K562 (cell line): ENCODE measurements at regions not wholly inside any gene's neighbourhood (a gene's known extent, or its start where the extent isn't known, plus 50 kb on each side); places are given as distances from the start of the nearest gene placed in this dataset.

ENCODE experiments used
- ATAC-seq: fragments of 200-7000 bp; cut with Tn5 transposase; 3 replicates; pipeline ENCODE4 v1.9.1; 2020; ENCODE audit warnings: moderate library complexity
- BruUV-seq: library from RNA; stranded (reverse); fragments of 400-500 nt; replicated peaks from 2 replicates; lab custom pipeline; 2021; lab: Mats Ljungman, UMichigan
- CTCF ChIA-PET: fragments of 300-600 bp; formaldehyde crosslinking; extraction: SDS; loops from one replicate; lab custom pipeline; 2021; ENCODE audit warnings: low intra/inter-chr PET ratio; lab: Yijun Ruan, JAX
- POLR2A ChIA-PET: fragments of 300-600, 350-650 bp; sonication (Branson Sonifier 250); formaldehyde crosslinking; extraction: SDS; loops from one replicate; lab custom pipeline; 2021; ENCODE audit warnings: antibody characterized with exemption, inconsistent platforms; lab: Yijun Ruan, JAX
- DNase-seq, 4 experiments: peaks; one replicate each; pipeline versions ENCODE4 v3.0.0 to v3.0.0-alpha.2; 2011 to 2018; ENCODE audit warnings: low spot score in 3 of 4, mixed read lengths in 3 of 4; ENCODE audit errors: extremely low read depth in 1 of 4
- FAIRE-seq: peaks from 2 replicates; lab custom pipeline; 2011; peaks lifted over from hg19 to GRCh38; lab: Jason Lieb, UNC
- H2AFZ ChIP-seq: 2 replicates; pipeline ENCODE4 v1.6.0; 2011; ENCODE audit warnings: low read depth, low read length, control low read depth, inconsistent platforms
- H3K27ac ChIP-seq: fragments of 200-600 bp; 3 replicates; pipeline ENCODE4 v1.8.0; 2011; ENCODE audit warnings: low read depth, mild to moderate bottlenecking, control low read depth, inconsistent platforms, low read length, moderate library complexity, mixed read lengths; ENCODE audit errors: extremely low read depth
- H3K27me3 ChIP-seq, 2 experiments: fragments of 300-600 bp in 1 of 2; 2 replicates in 1 of 2; 3 replicates in 1 of 2; pipeline versions ENCODE4 v1.6.0 to v1.8.0; 2011; ENCODE audit warnings: inconsistent platforms in 2 of 2, low read length in 2 of 2, mild to moderate bottlenecking in 1 of 2, mixed read lengths in 1 of 2, moderate library complexity in 1 of 2; ENCODE audit not compliant: control insufficient read depth in 2 of 2, insufficient read depth in 2 of 2
- H3K36me3 ChIP-seq: fragments of 300-600 bp; 3 replicates; pipeline ENCODE4 v1.8.0; 2011; ENCODE audit warnings: mild to moderate bottlenecking, low read length, inconsistent platforms; ENCODE audit not compliant: control insufficient read depth, insufficient read depth
- H3K4me1 ChIP-seq, 2 experiments: fragments of 200-600 bp in 1 of 2; replicated peaks in 1 of 2; 2 replicates in 1 of 2; 3 replicates in 1 of 2; pipeline versions ENCODE4 v1.5.1 to v1.8.0; 2011; ENCODE audit warnings: inconsistent platforms in 2 of 2, low read length in 2 of 2, mild to moderate bottlenecking in 1 of 2, mixed read lengths in 1 of 2, moderate library complexity in 1 of 2; ENCODE audit not compliant: control insufficient read depth in 2 of 2, insufficient read depth in 2 of 2
- H3K4me2 ChIP-seq: 2 replicates; pipeline ENCODE4 v1.6.1; 2011; ENCODE audit warnings: low read length, control low read depth, inconsistent platforms, mixed read lengths; ENCODE audit not compliant: insufficient read depth
- H3K4me3 ChIP-seq: fragments of 200-600 bp; sonication (generic), shearing (Covaris generic); 2 replicates; pipeline ENCODE4 v1.5.1; 2016; ENCODE audit warnings: control low read depth, inconsistent platforms
- H3K79me2 ChIP-seq: fragments of 200-600 bp; 3 replicates; pipeline ENCODE4 v1.8.0; 2011; ENCODE audit warnings: low read length, inconsistent platforms; ENCODE audit not compliant: control insufficient read depth, insufficient read depth
- H3K9ac ChIP-seq, 2 experiments: 2 replicates each; pipeline versions ENCODE4 v1.6.0 to v1.6.1; 2011; ENCODE audit warnings: low read depth in 2 of 2, low read length in 2 of 2, control low read depth in 1 of 2, inconsistent platforms in 1 of 2, mild to moderate bottlenecking in 1 of 2, mixed read lengths in 1 of 2; ENCODE audit not compliant: insufficient read depth in 1 of 2
- H3K9me1 ChIP-seq: one replicate; pipeline ENCODE4 v1.6.0; 2011; ENCODE audit warnings: inconsistent platforms, mild to moderate bottlenecking, low read length, moderate library complexity; ENCODE audit not compliant: control insufficient read depth, insufficient read depth
- H3K9me3 ChIP-seq: replicated peaks from 2 replicates; pipeline ENCODE4 v1.5.1; 2011; ENCODE audit warnings: low read depth, low read length, inconsistent platforms; ENCODE audit not compliant: control insufficient read depth, insufficient read depth
- H4K20me1 ChIP-seq: replicated peaks from 2 replicates; pipeline ENCODE4 v1.6.1; 2011; ENCODE audit warnings: low read length, inconsistent platforms, mixed read lengths; ENCODE audit not compliant: control insufficient read depth, insufficient read depth
- ARNT ChIP-seq, 2 experiments: fragments of 450-650 bp; IDR thresholded peaks; 2 replicates each; pipeline ENCODE4 v1.6.1; 2016; ENCODE audit warnings: mild to moderate bottlenecking in 1 of 2
- MAFG ChIP-seq: fragments of 450-650 bp; conservative IDR thresholded peaks from 2 replicates; pipeline ENCODE4 v1.6.1; 2016; ENCODE audit warnings: missing genetic modification characterization, missing compliant biosample characterization
- PCBP2 ChIP-seq: fragments of 200-400 bp; formaldehyde crosslinking; IDR thresholded peaks from 2 replicates; pipeline ENCODE4 v1.6.1; 2018; ENCODE audit warnings: low read length, low read depth, mild to moderate bottlenecking, moderate library complexity; ENCODE audit not compliant: poor library complexity, severe bottlenecking
- PHB2 ChIP-seq: fragments of 450-650 bp; IDR thresholded peaks from 2 replicates; pipeline ENCODE4 v1.6.1; 2017; ENCODE audit warnings: low read depth
- SMC3 ChIP-seq: conservative IDR thresholded peaks from 2 replicates; pipeline ENCODE4 v1.6.1; 2011; ENCODE audit warnings: low read depth, low read length, improper control_type of control experiment; ENCODE audit not compliant: insufficient read depth
- ZNF316 ChIP-seq: fragments of 450-650 bp; IDR thresholded peaks from 2 replicates; pipeline ENCODE4 v1.6.1; 2016
- ZNF561 ChIP-seq: fragments of 450-650 bp; formaldehyde crosslinking; conservative IDR thresholded peaks from 2 replicates; pipeline ENCODE4 v1.4.0; 2020; ENCODE audit warnings: mild to moderate bottlenecking, moderate library complexity
- in situ Hi-C: fragments of 300-500 bp; cut with MboI; formaldehyde crosslinking; loops from 4 replicates; pipeline ENCODE4 v1.15.0; 2018; ENCODE audit warnings: inconsistent platforms, mixed read lengths
- intact Hi-C: fragments of 100-400 bp; cut with micrococcal nuclease; formaldehyde crosslinking; loops from 2 replicates; pipeline ENCODE4 v1.14.2; 2022
- TF ChIP-seq, protein P1 (sequence below), 2 experiments: fragments of 450-650 bp in 1 of 2; IDR thresholded peaks; 2 replicates each; pipeline ENCODE4 v1.6.1; 2011 to 2017; ENCODE audit warnings: low read depth in 2 of 2, antibody characterized with exemption in 1 of 2, borderline replicate concordance in 1 of 2, low read length in 1 of 2, mild to moderate bottlenecking in 1 of 2, mixed read lengths in 1 of 2; ENCODE audit not compliant: control insufficient read depth in 1 of 2
- TF ChIP-seq, protein P2 (sequence below): fragments of 250-450 bp; sonication (Bioruptor Pico); IDR thresholded peaks from 2 replicates; pipeline ENCODE4 v1.4.0; 2020; ENCODE audit warnings: borderline replicate concordance
- TF ChIP-seq, protein P3 (sequence below), 3 experiments: IDR thresholded peaks in 2 of 3; conservative IDR thresholded peaks in 1 of 3; 2 replicates each; pipeline ENCODE4 v1.5.1; 2011 to 2012; ENCODE audit warnings: low read length in 3 of 3, mild to moderate bottlenecking in 3 of 3, control low read depth in 2 of 3, improper control_type of control experiment in 1 of 3, inconsistent platforms in 1 of 3, low read depth in 1 of 3, mixed read lengths in 1 of 3, moderate library complexity in 1 of 3; ENCODE audit not compliant: insufficient read depth in 2 of 3

DNA sequence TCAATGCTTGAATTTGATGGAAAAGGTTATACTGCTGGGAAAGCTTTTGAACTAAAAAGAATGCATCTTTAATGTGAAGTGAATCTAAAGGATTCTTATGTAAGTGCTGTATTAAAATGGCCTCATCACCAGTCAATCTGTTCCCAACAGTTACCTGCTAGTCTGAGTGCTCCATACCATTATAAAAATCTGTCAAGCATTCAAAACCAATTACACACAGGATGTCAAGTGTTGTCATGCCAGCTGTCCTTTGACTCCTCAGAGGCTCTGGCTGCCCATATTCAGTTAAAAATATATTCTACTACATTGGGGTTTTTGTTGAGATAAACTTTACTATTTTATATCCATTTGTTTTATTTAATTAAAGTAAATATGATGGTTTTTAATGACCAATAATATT, 1587.7 kb downstream of the AMY1C start:
- FAIRE-seq, result no peak
- CTCF ChIA-PET, result interaction anchor here (0.7 kb wide), 1 partner anchor 11 kb away, joined by 4 read pairs; no protein-coding TSS in a partner anchor

More for the DNA sequence above, 1587.7 kb downstream of the AMY1C start:
- H3K36me3 ChIP-seq, result no peaks in the 10 kb centered on the region
- BruUV-seq, result no TSS peak
- H3K27ac ChIP-seq, result no peak overlapping the region
- in situ Hi-C loops, result no loop called here
- H3K9me1 ChIP-seq, result no peaks in the 10 kb centered on the region
- no peak overlapping the region for H3K4me3 ChIP-seq
- no peak overlapping the region for H3K9ac ChIP-seq
- H3K4me2 ChIP-seq, result no peak overlapping the region
- no peaks in the 10 kb centered on the region for H3K9me3 ChIP-seq
- no peaks in the 10 kb centered on the region for H3K79me2 ChIP-seq
- POLR2A ChIA-PET, result no interaction called here
- intact Hi-C loops, result no loop called here
- DNase-seq (no peak), ATAC-seq (no peak)
- no peak overlapping the region for H2AFZ ChIP-seq
- no peaks in the 10 kb centered on the region for H3K4me1 ChIP-seq
- no peaks in the 10 kb centered on the region for H3K27me3 ChIP-seq
- no peak for TF ChIP-seq ZNF561
- TF ChIP-seq, protein P1, sequence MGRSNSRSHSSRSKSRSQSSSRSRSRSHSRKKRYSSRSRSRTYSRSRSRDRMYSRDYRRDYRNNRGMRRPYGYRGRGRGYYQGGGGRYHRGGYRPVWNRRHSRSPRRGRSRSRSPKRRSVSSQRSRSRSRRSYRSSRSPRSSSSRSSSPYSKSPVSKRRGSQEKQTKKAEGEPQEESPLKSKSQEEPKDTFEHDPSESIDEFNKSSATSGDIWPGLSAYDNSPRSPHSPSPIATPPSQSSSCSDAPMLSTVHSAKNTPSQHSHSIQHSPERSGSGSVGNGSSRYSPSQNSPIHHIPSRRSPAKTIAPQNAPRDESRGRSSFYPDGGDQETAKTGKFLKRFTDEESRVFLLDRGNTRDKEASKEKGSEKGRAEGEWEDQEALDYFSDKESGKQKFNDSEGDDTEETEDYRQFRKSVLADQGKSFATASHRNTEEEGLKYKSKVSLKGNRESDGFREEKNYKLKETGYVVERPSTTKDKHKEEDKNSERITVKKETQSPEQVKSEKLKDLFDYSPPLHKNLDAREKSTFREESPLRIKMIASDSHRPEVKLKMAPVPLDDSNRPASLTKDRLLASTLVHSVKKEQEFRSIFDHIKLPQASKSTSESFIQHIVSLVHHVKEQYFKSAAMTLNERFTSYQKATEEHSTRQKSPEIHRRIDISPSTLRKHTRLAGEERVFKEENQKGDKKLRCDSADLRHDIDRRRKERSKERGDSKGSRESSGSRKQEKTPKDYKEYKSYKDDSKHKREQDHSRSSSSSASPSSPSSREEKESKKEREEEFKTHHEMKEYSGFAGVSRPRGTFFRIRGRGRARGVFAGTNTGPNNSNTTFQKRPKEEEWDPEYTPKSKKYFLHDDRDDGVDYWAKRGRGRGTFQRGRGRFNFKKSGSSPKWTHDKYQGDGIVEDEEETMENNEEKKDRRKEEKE (IDR thresholded peaks at IDR 0.05; ENCODE audit: borderline replicate concordance in 1 of 2, control insufficient read depth in 1 of 2, low read depth in 2 of 2, low read length in 1 of 2), result no peak
- no peak for TF ChIP-seq SMC3
- TF ChIP-seq ARNT (IDR thresholded peaks at IDR 0.05), result no peak
- TF ChIP-seq, protein P2, sequence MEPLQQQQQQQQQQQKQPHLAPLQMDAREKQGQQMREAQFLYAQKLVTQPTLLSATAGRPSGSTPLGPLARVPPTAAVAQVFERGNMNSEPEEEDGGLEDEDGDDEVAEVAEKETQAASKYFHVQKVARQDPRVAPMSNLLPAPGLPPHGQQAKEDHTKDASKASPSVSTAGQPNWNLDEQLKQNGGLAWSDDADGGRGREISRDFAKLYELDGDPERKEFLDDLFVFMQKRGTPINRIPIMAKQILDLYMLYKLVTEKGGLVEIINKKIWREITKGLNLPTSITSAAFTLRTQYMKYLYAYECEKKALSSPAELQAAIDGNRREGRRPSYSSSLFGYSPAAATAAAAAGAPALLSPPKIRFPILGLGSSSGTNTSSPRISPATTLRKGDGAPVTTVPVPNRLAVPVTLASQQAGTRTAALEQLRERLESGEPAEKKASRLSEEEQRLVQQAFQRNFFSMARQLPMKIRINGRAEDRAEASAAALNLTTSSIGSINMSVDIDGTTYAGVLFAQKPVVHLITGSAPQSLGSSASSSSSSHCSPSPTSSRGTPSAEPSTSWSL (CRISPR knock-in tag), result no peak
- no peak for TF ChIP-seq PCBP2
- TF ChIP-seq ZNF316, result no peak
- TF ChIP-seq MAFG (tag), result no peak
- TF ChIP-seq, protein P3, sequence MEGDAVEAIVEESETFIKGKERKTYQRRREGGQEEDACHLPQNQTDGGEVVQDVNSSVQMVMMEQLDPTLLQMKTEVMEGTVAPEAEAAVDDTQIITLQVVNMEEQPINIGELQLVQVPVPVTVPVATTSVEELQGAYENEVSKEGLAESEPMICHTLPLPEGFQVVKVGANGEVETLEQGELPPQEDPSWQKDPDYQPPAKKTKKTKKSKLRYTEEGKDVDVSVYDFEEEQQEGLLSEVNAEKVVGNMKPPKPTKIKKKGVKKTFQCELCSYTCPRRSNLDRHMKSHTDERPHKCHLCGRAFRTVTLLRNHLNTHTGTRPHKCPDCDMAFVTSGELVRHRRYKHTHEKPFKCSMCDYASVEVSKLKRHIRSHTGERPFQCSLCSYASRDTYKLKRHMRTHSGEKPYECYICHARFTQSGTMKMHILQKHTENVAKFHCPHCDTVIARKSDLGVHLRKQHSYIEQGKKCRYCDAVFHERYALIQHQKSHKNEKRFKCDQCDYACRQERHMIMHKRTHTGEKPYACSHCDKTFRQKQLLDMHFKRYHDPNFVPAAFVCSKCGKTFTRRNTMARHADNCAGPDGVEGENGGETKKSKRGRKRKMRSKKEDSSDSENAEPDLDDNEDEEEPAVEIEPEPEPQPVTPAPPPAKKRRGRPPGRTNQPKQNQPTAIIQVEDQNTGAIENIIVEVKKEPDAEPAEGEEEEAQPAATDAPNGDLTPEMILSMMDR (IDR thresholded peaks at IDR 0.05 in 2 of 3, conservative IDR thresholded peaks at IDR 0.05 in 1 of 3; ENCODE audit: insufficient read depth in 2 of 3, low read depth in 1 of 3, low read length in 3 of 3), result no peak
- TF ChIP-seq PHB2, result no peak
- no peaks in the 10 kb centered on the region for H4K20me1 ChIP-seq
